ENCODE measurements at regions not wholly inside any gene's neighbourhood (a gene's known extent, or its start where the extent isn't known, plus 50 kb on each side); places are given as distances from the start of the nearest gene placed in this dataset.

DNA sequence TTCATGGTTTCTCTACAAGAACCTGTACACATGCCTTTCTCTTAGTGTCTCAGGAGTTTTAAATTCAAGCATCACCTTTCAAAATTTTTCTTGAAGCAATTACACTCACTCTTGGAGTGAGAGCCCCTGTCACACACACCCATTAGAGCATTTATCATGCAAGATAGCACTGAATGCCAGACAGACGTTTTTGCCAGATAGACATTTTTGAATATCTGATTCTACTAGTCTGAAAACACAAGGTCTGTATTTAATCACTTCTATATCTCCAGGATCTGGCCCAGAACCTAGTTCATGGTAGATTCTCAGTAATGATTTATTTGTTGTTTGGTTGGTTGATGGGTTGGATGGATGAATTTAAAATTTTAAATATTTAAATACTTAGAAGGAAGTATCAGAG is 60.9 kb upstream of the PDE1C start:
- DNase-seq = no peak

DNA sequence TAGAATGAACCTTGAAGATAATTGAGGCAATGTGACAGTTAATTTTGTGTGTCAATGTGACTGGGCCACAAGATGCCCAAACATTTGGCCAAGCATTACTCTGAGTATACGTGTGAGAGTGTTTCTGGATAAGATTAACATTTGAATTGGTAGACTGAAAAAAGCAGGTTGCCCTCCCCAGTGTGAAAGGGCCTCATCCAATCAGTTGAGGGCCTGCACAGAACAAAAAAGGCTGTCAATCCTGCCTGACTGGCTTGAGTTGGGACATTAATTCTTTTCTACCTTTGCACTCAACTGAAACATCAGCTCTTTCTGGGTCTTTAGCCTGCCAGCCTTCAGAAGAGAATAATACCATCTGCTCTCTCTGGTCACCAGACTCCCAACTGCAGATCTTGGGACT is 56.6 kb upstream of the PDE1C start:
- DNase-seq = no peak

Measured in NCI-H1092 (cell line).